Erythroblast (primary cell): ENCODE measurements at regions not wholly inside any gene's neighbourhood (a gene's known extent, or its start where the extent isn't known, plus 50 kb on each side); places are given as distances from the start of the nearest gene placed in this dataset.
"Not testable (repeated sequence)": the region's sequence is repeated elsewhere in the genome, so short reads cannot be mapped to it uniquely, and the experiment has no call there.

Experiments
- DNase-seq, 2 experiments: peaks; one replicate each; lab custom pipeline; 2025; lab: John Stamatoyannopoulos, UW
- GATA1 ChIP-seq: IDR thresholded peaks from 2 replicates; pipeline ENCODE4 v1.6.1; 2011; ENCODE audit warnings: low read depth, mild to moderate bottlenecking, control low read depth, low read length, moderate library complexity
- POLR2A ChIP-seq: IDR thresholded peaks from 2 replicates; pipeline ENCODE4 v1.6.1; 2011; ENCODE audit warnings: mild to moderate bottlenecking, low read length

DNA sequence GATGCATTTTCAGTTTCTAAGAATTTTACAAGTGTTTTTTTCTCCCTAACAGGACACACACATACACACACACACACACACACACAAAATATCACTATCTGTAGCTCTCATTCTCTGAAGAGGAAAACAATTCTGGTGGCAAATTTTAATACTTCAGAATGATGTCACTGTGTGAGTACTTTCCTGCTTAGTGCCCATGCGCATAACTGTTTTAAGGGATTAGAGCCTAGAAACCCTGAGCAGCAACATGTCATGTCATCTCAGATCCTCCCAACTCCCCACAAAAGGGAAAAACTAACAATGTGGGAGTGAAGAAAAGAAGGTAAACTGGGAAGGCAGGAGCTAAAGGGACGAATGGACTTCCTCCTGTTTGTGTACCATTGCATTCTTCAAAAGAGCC, 401.2 kb downstream of the SPRY2 start:
- no peak for DNase-seq
- TF ChIP-seq POLR2A = no peak
- TF ChIP-seq GATA1 = no peak

GRCh38 chr13:79937771-79938216, 403.1 kb downstream of the SPRY2 start:
- DNase-seq = no peak
- TF ChIP-seq POLR2A (no peak), GATA1 (no peak)

GRCh38 chr13:79937311-79937710, 403.6 kb downstream of the SPRY2 start:
- TF ChIP-seq POLR2A (no peak), GATA1 (no peak)
- DNase-seq = no peak

- no peak for DNase-seq
- no peak for TF ChIP-seq GATA1
- TF ChIP-seq POLR2A = no peak
Measured at GRCh38 chr13:79936368-79937136, 404.4 kb downstream of the SPRY2 start.

- TF ChIP-seq POLR2A (no peak), GATA1 (no peak)
- no peak for DNase-seq
Measured at GRCh38 chr13:79935121-79935520, 405.8 kb downstream of the SPRY2 start.

DNA sequence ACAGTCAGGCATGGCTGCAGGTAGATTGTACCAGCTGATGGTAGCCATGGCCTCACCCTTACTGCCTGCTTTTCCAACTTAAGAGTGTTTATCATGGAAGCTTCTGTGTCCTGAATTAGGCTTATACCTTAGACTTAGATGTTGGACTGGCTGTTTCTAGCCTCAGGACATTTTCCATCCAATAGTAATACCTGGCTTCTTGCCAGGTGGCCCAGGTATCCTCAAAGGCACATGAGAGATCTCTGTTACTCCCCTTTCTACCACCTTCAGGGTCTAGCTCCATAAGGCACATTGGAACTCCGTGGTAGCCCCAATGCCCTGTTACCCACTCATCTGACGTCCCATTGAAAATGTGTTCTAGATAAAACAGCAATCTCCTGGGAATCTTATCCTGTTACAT, 407.5 kb downstream of the SPRY2 start:
- TF ChIP-seq GATA1 = no peak
- no peak for TF ChIP-seq POLR2A
- DNase-seq = no peak

- DNase-seq = no peak
- TF ChIP-seq GATA1 (no peak), POLR2A (no peak)
Measured at GRCh38 chr13:79932556-79932955, 408.4 kb downstream of the SPRY2 start.

DNA sequence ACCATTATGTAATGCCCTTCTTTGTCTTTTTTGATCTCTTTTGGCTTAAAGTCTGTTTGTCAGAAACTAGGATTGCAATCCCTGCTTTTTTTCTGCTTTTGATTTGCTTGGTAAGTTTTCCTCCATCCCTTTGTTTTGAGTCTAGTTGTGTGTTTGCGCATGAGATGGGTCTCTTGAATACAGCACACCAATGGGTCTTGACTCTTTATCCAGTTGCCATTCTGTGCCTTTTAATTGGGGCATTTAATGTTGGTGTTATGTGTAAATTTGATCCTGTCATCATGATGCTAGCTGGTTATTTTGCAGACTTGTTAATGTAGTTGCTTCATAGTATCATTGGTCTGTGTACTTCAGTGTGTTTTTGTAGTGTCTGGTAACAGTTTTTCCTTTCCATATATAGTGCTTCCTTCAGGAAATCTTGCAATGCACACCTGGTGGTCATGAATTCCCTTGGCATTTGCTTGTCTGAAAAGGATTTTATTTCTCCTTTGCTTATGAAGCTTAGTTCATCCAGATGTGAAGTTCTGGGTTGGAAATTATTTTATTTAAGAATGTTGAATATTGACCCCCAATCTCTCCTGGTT, 416.9 kb downstream of the SPRY2 start:
- not testable (repeated sequence) for DNase-seq

GRCh38 chr13:79919091-79919490, 421.8 kb downstream of the SPRY2 start:
- TF ChIP-seq POLR2A (no peak), GATA1 (no peak)
- no peak for DNase-seq

GRCh38 chr13:79918620-79919019, 422.3 kb downstream of the SPRY2 start:
- DNase-seq = no peak
- no peak for TF ChIP-seq POLR2A
- no peak for TF ChIP-seq GATA1

DNA sequence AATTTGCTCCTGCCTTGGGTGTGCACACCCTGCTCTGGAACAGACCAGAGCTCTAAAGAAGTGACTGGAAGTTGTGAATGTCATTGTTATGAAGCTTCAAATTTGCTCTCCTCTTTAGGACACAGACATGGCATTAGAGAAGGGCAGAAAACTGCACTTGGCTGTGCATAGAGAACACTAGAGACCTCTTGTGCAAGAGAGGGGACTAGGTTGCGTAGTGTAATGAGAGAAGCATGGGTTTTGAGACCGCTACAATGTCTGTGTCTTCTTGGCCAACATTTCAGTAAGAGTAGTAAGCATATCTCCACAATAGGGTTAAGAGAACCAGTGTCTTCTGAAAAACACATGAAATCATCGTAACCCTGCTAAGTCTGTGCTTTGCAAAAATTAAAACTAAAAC, 423.3 kb downstream of the SPRY2 start:
- no peak for TF ChIP-seq GATA1
- no peak for TF ChIP-seq POLR2A
- no peak for DNase-seq

DNA sequence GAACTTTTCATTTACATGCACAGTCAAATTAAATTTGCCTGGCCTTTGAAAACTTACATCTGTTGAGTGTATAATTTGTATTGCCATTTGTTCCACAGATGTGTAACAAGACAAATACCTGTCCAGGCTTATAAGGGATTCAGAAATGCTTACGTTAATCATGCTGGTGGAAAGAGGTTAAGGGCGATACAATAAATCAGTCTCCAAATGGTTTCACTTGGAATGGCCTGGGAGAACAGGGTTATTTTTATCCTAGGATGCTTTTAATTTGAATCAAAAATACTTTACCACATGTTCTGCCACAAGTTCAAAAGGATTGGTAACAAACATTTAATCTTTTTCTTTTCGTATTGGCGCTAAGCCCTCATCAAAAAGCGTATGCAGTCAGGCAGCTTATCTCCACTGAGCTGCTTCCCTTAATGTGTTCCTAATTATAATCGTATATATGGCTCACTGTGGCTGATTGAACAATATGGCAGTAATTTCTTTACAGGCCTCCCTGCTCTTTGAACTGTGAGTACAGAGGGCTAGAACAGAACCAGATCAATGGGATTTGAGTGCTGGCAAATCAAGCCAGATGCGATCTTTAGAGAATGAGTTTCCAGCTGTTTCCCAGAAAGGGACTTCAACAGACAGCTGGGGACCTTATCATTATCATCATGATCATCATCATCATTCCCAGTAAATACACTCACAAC, 425.7 kb downstream of the SPRY2 start:
- no peak for TF ChIP-seq POLR2A
- TF ChIP-seq GATA1 = no peak

GRCh38 chr13:79913141-79913827, 427.6 kb downstream of the SPRY2 start:
- DNase-seq = no peak
- TF ChIP-seq POLR2A = no peak
- TF ChIP-seq GATA1 = no peak

More for the DNA sequence above, 425.7 kb downstream of the SPRY2 start:
- DNase-seq = no peak

DNA sequence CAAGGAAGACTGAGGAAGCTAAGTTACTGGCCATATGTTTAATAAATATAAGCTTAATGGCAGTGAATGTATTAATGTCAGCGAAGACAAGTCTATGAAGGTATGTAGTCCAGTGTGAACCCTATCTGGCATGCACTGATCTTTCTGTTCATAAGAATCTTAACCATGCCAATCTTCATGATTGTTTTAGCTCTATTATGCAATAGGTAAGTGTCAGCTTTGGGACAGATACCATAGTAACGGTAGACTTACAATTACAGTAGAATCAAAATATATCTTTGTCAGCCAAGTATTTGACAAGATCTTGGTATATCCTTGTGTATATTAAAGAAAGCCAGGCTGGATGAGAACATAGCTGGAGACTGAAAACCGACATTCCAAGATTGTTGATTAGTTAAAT, 428.5 kb downstream of the SPRY2 start:
- DNase-seq = no peak
- no peak for TF ChIP-seq GATA1
- no peak for TF ChIP-seq POLR2A
